Lung (tissue), 11 donors: ENCODE measurements at regions not wholly inside any gene's neighbourhood (a gene's known extent, or its start where the extent isn't known, plus 50 kb on each side); places are given as distances from the start of the nearest gene placed in this dataset.

Experiments used
- ATAC-seq: fragments of 200-7000 bp; cut with Tn5 transposase; one replicate; pipeline ENCODE4 v1.9.1; 2020; ENCODE audit warnings: moderate number of reproducible peaks; ENCODE audit not compliant: insufficient read depth, low FRiP score
- DNase-seq, 3 donors: peaks; one replicate each; pipeline ENCODE4 v3.0.0-alpha.2; 2013 to 2017
- H3K27ac ChIP-seq, 2 donors: one replicate each; pipeline ENCODE4 v1.5.1; 2013; ENCODE audit warnings: mild to moderate bottlenecking in 2 of 2, moderate library complexity in 2 of 2, control low read depth in 1 of 2, inconsistent platforms in 1 of 2, low read depth in 1 of 2, low read length in 1 of 2
- H3K27me3 ChIP-seq, 3 donors: one replicate each; pipeline ENCODE4 v1.5.1; 2013; ENCODE audit warnings: low read length in 2 of 3; ENCODE audit not compliant: control insufficient read depth in 3 of 3, insufficient read depth in 3 of 3
- H3K36me3 ChIP-seq, 4 donors: one replicate each; pipeline ENCODE4 v1.5.1; 2013; ENCODE audit warnings: low read length in 4 of 4, mild to moderate bottlenecking in 1 of 4, moderate library complexity in 1 of 4; ENCODE audit not compliant: control insufficient read depth in 4 of 4, insufficient read depth in 4 of 4
- H3K4me1 ChIP-seq, 5 donors: one replicate each; pipeline ENCODE4 v1.5.1; 2013; ENCODE audit warnings: low read length in 5 of 5, mild to moderate bottlenecking in 2 of 5, moderate library complexity in 1 of 5; ENCODE audit not compliant: control insufficient read depth in 5 of 5, insufficient read depth in 5 of 5
- H3K4me3 ChIP-seq: one replicate; pipeline ENCODE4 v1.5.1; 2013; ENCODE audit warnings: mild to moderate bottlenecking, control low read depth, moderate library complexity
- H3K9ac ChIP-seq, 2 donors: one replicate each; pipeline ENCODE4 v1.5.1; 2013; ENCODE audit warnings: low read length in 2 of 2, control low read depth in 1 of 2; ENCODE audit not compliant: insufficient read depth in 1 of 2
- H3K9me3 ChIP-seq, 4 donors: one replicate each; pipeline ENCODE4 v1.5.1; 2013; ENCODE audit warnings: low read length in 3 of 4, mild to moderate bottlenecking in 1 of 4, moderate library complexity in 1 of 4; ENCODE audit not compliant: control insufficient read depth in 4 of 4, insufficient read depth in 3 of 4
- CTCF ChIP-seq: IDR thresholded peaks from 2 replicates; pipeline ENCODE4 v1.5.1; 2012; ENCODE audit warnings: mild to moderate bottlenecking; ENCODE audit errors: control extremely low read depth, extremely low read depth
- WGBS, 2 donors: extraction: QIAGEN DNeasy Blood & Tissue Kit; methylation state at CpG; one replicate each; pipeline ENCODE4 v1.1.7; 2013; 5-methylcytosine and 5-hydroxymethylcytosine counted together
- donor health status: control.
- donor health status: control.
- donor health status: Bipolar disorder and iron deficiency.
- donor health status: healthy.
- donor health status: DM: yes; HTN: yes; CAD: no.

GRCh38 chr6:48281217-48281616, 170.2 kb upstream of the PTCHD4 start:
- no peak overlapping the region for H3K9ac ChIP-seq
- H3K27me3 ChIP-seq = no peaks in the 10 kb centered on the region
- H3K4me3 ChIP-seq = no peak overlapping the region
- TF ChIP-seq CTCF = no peak
- H3K36me3 ChIP-seq = no peaks in the 10 kb centered on the region
- ATAC-seq (no peak), DNase-seq (no peak)
- no peak overlapping the region for H3K27ac ChIP-seq
- H3K4me1 ChIP-seq = no peaks in the 10 kb centered on the region
- no peaks in the 10 kb centered on the region for H3K9me3 ChIP-seq
- WGBS, 2 donors = 64 to 88% methylated on average over 1 of the region's 1 CpG

GRCh38 chr6:48280035-48280620, 169.1 kb upstream of the PTCHD4 start:
- DNase-seq = no peak
- 83 to 88% methylated on average over 1 of the region's 1 CpG for whole genome bisulfite sequencing, 2 donors
- no peaks in the 10 kb centered on the region for H3K9me3 ChIP-seq
- H3K4me3 ChIP-seq = no peak overlapping the region
- no peak for ATAC-seq
- H3K9ac ChIP-seq = no peak overlapping the region
- H3K27ac ChIP-seq = no peak overlapping the region
- H3K27me3 ChIP-seq = no peaks in the 10 kb centered on the region
- no peaks in the 10 kb centered on the region for H3K4me1 ChIP-seq
- TF ChIP-seq CTCF = no peak
- H3K36me3 ChIP-seq = no peaks in the 10 kb centered on the region

- H3K27me3 ChIP-seq = no peaks in the 10 kb centered on the region
- 78 to 87% methylated on average over 1 of the region's 1 CpG for WGBS, 2 donors
- ATAC-seq = no peak
- DNase-seq = no peak
- TF ChIP-seq CTCF = no peak
- no peak overlapping the region for H3K4me3 ChIP-seq
- H3K9me3 ChIP-seq = no peaks in the 10 kb centered on the region
- H3K4me1 ChIP-seq = no peaks in the 10 kb centered on the region
- H3K9ac ChIP-seq = no peak overlapping the region
- H3K27ac ChIP-seq = no peak overlapping the region
- no peaks in the 10 kb centered on the region for H3K36me3 ChIP-seq
Measured at GRCh38 chr6:48278261-48278660, 167.3 kb upstream of the PTCHD4 start.

GRCh38 chr6:48272518-48272917, 161.5 kb upstream of the PTCHD4 start:
- TF ChIP-seq CTCF = no peak
- no peak for ATAC-seq
- 94 to 100% methylated on average over 1 of the region's 1 CpG for WGBS, 2 donors

More at GRCh38 chr6:48272518-48272917, 161.5 kb upstream of the PTCHD4 start:
- Histone ChIP-seq H3K27ac (no peak overlapping the region), H3K9me3 (peaks cover 0 to 7% (median 4%) of the 10 kb centered on the region in 4 donors), H3K4me1 (no peaks in the 10 kb centered on the region), H3K9ac (no peak overlapping the region), H3K36me3 (no peaks in the 10 kb centered on the region), H3K27me3 (no peaks in the 10 kb centered on the region), H3K4me3 (no peak overlapping the region)
- no peak for DNase-seq
